Hepatocyte (in vitro differentiated cells): ENCODE measurements at regions not wholly inside any gene's neighbourhood (a gene's known extent, or its start where the extent isn't known, plus 50 kb on each side); places are given as distances from the start of the nearest gene placed in this dataset.

Experiments used
- DNase-seq: peaks from one replicate; pipeline ENCODE4 v3.0.0-alpha.2; 2016; ENCODE audit warnings: low spot score
- H2AFZ ChIP-seq: fragments of 200-600 bp; sonication (generic); 2 replicates; pipeline ENCODE4 v1.6.0; 2016; ENCODE audit warnings: antibody characterized with exemption, mild to moderate bottlenecking
- H3K27ac ChIP-seq: fragments of 200-600 bp; sonication (generic); 2 replicates; pipeline ENCODE4 v1.5.1; 2016; ENCODE audit warnings: mild to moderate bottlenecking
- H3K27me3 ChIP-seq: fragments of 200-600 bp; sonication (generic); 2 replicates; pipeline ENCODE4 v1.6.1; 2016
- H3K36me3 ChIP-seq: fragments of 200-600 bp; sonication (generic); replicated peaks from 2 replicates; pipeline ENCODE4 v1.5.1; 2016; ENCODE audit warnings: low read depth; ENCODE audit not compliant: insufficient read depth
- H3K4me1 ChIP-seq: fragments of 200-600 bp; sonication (generic); 2 replicates; pipeline ENCODE4 v1.5.1; 2016; ENCODE audit warnings: mild to moderate bottlenecking, moderate library complexity; ENCODE audit not compliant: insufficient read depth
- H3K4me2 ChIP-seq: fragments of 200-600 bp; sonication (generic); 2 replicates; pipeline ENCODE4 v1.6.0; 2016
- H3K4me3 ChIP-seq: fragments of 200-600 bp; sonication (generic); 2 replicates; pipeline ENCODE4 v1.5.1; 2016; ENCODE audit warnings: mild to moderate bottlenecking
- H3K79me2 ChIP-seq: fragments of 200-600 bp; sonication (generic); 2 replicates; pipeline ENCODE4 v1.6.0; 2017; ENCODE audit warnings: mild to moderate bottlenecking
- H3K9me2 ChIP-seq: fragments of 200-600 bp; sonication (generic); replicated peaks from 2 replicates; pipeline ENCODE4 v1.6.0; 2017; ENCODE audit warnings: mild to moderate bottlenecking; ENCODE audit not compliant: insufficient read depth
- H3K9me3 ChIP-seq: fragments of 200-600 bp; sonication (generic); 2 replicates; pipeline ENCODE4 v1.5.1; 2016; ENCODE audit warnings: low read depth, mild to moderate bottlenecking
- H4K20me1 ChIP-seq: fragments of 200-600 bp; sonication (generic); 2 replicates; pipeline ENCODE4 v1.6.0; 2016; ENCODE audit warnings: mild to moderate bottlenecking; ENCODE audit not compliant: insufficient read depth, poor library complexity, severe bottlenecking
- EZH2 ChIP-seq: fragments of 200-600 bp; sonication (generic); IDR thresholded peaks from 2 replicates; pipeline ENCODE4 v1.6.1; 2016; ENCODE audit warnings: antibody characterized with exemption, mild to moderate bottlenecking, borderline replicate concordance
- EZH2phosphoT487 ChIP-seq: fragments of 200-600 bp; sonication (generic); IDR thresholded peaks from one replicate; pipeline ENCODE4 v1.6.1; 2018; ENCODE audit warnings: antibody characterized with exemption, mild to moderate bottlenecking, low read depth, moderate library complexity; ENCODE audit not compliant: unreplicated experiment, severe bottlenecking
- WGBS: methylation state at CpG from one replicate; pipeline ENCODE4 v1.1.6; 2016; ENCODE audit warnings: low lambda C conversion rate; ENCODE audit errors: missing lambda C conversion rate; 5-methylcytosine and 5-hydroxymethylcytosine counted together
- TF ChIP-seq, protein P1 (sequence below): fragments of 200-600 bp; sonication (generic); IDR thresholded peaks from 2 replicates; pipeline ENCODE4 v1.5.1; 2016; ENCODE audit warnings: antibody characterized with exemption, mild to moderate bottlenecking; ENCODE audit not compliant: poor library complexity

DNA sequence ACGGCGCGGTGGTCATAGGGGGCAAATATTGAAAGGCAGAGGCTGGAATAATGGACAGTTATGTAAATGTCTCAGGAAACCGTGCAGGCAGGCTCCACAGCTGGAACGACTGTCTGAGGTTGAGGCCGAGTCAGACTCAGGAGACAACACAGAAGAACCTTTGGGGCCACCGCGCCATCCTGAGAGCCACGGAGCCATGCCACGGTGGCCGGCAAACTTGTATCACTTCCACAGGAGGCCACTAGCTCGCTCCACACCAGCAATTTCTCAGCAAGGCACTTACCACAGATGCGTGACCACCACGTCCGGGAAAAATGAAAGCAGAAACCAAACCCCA, 156.7 kb upstream of the SALL3 start:
- Histone ChIP-seq H3K27me3 (peaks cover 11% of the 10 kb centered on the region), H2AFZ (no peak overlapping the region), H3K9me2 (no peaks in the 10 kb centered on the region), H3K27ac (no peak overlapping the region), H3K36me3 (no peaks in the 10 kb centered on the region), H3K4me2 (no peak overlapping the region), H3K4me1 (peaks cover under 1% of the 10 kb centered on the region), H3K9me3 (no peaks in the 10 kb centered on the region), H3K4me3 (no peak overlapping the region), H4K20me1 (no peaks in the 10 kb centered on the region), H3K79me2 (no peaks in the 10 kb centered on the region)
- 77% methylated on average over 15 of the region's 15 CpGs for WGBS
- no peak for DNase-seq
- TF ChIP-seq EZH2 (no peak), EZH2phosphoT487 (no peak)
- TF ChIP-seq, protein P1, sequence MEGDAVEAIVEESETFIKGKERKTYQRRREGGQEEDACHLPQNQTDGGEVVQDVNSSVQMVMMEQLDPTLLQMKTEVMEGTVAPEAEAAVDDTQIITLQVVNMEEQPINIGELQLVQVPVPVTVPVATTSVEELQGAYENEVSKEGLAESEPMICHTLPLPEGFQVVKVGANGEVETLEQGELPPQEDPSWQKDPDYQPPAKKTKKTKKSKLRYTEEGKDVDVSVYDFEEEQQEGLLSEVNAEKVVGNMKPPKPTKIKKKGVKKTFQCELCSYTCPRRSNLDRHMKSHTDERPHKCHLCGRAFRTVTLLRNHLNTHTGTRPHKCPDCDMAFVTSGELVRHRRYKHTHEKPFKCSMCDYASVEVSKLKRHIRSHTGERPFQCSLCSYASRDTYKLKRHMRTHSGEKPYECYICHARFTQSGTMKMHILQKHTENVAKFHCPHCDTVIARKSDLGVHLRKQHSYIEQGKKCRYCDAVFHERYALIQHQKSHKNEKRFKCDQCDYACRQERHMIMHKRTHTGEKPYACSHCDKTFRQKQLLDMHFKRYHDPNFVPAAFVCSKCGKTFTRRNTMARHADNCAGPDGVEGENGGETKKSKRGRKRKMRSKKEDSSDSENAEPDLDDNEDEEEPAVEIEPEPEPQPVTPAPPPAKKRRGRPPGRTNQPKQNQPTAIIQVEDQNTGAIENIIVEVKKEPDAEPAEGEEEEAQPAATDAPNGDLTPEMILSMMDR: no peak

DNA sequence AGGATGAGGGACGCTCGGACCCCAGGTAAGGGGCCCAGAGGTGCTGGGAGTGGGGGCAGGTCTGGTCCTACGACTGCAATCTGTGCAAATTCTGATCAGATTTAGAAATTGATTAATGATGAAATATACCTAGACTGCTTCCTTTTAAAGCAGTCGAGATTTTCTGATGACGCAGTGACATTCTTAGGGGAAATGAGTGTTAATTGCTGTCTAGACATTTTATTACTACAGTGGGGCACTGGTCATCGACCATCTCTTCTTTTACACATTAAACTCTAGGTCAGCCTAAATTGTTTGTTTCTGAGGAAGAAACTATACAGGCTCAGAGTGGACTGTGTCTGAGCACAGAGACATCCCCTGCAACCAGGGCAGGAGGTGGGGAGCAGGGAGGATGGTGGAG, 154.4 kb upstream of the SALL3 start:
- no peak for DNase-seq
- Histone ChIP-seq H3K4me1 (no peaks in the 10 kb centered on the region), H4K20me1 (no peaks in the 10 kb centered on the region), H3K27me3 (peaks cover 11% of the 10 kb centered on the region), H3K9me2 (no peaks in the 10 kb centered on the region), H3K4me2 (peak overlapping the region; percentile 20), H2AFZ (no peak overlapping the region), H3K79me2 (no peaks in the 10 kb centered on the region), H3K36me3 (no peaks in the 10 kb centered on the region), H3K27ac (no peak overlapping the region), H3K9me3 (no peaks in the 10 kb centered on the region), H3K4me3 (no peak overlapping the region)
- 71% methylated on average over 6 of the region's 6 CpGs for WGBS
- TF ChIP-seq EZH2phosphoT487: no peak
- TF ChIP-seq EZH2: no peak
- TF ChIP-seq, protein P1: no peak

DNA sequence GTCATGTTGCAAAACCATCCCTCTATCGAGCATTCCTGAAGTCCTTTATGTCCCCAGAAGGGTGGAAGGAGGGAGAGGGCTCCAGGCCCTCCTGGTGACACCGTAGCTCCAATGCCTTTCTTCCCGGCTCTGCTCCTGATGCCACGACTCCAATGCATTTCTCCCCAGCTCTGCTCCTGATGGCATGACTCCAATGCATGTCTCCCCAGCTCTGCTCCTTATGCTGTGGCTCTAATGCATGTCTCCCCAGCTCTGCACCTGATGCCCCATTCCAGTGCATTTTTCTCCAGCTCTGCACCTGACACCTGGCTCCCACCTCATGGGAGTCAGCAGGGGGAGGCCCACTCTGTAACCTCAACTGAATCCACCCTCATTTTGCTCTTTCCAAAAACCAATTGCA, 153.0 kb upstream of the SALL3 start:
- Histone ChIP-seq H3K79me2 (no peaks in the 10 kb centered on the region), H3K36me3 (no peaks in the 10 kb centered on the region), H3K4me1 (no peaks in the 10 kb centered on the region), H3K9me3 (no peaks in the 10 kb centered on the region), H4K20me1 (no peaks in the 10 kb centered on the region), H3K27ac (no peak overlapping the region), H3K9me2 (no peaks in the 10 kb centered on the region), H3K4me2 (no peak overlapping the region), H3K27me3 (no peaks in the 10 kb centered on the region), H2AFZ (no peak overlapping the region), H3K4me3 (no peak overlapping the region)
- DNase-seq: no peak
- TF ChIP-seq EZH2 (no peak), EZH2phosphoT487 (no peak)
- TF ChIP-seq, protein P1: no peak
- 82% methylated on average over 4 of the region's 4 CpGs for WGBS

DNA sequence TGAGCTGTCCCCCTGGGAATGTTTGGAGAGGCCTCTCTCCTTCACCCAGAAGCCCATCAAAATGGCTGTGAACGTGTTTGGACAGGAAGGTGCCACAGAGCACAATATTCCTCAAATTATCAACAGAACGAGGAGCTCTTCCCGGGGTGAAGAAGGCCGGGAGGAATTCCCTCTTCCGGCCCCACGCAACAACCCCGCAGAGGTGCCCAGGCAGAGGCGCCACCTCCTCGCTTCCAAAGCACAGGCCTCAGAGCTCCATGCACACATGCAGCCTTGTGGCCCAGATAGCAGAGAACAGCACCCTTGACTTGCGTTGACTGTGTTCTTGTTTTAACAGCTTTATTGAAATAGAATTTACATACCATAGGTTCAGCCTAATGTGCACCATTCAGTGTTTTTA, 152.5 kb upstream of the SALL3 start:
- TF ChIP-seq EZH2phosphoT487 (no peak), EZH2 (no peak)
- TF ChIP-seq, protein P1: no peak
- no peak overlapping the region for H3K4me2 ChIP-seq
- H3K79me2 ChIP-seq: no peaks in the 10 kb centered on the region
- H3K4me1 ChIP-seq: no peaks in the 10 kb centered on the region
- 93% methylated on average over 10 of the region's 10 CpGs for WGBS
- no peaks in the 10 kb centered on the region for H3K9me3 ChIP-seq
- H3K27ac ChIP-seq: no peak overlapping the region
- no peak overlapping the region for H3K4me3 ChIP-seq
- H3K36me3 ChIP-seq: no peaks in the 10 kb centered on the region
- H3K9me2 ChIP-seq: no peaks in the 10 kb centered on the region
- DNase-seq: no peak
- H2AFZ ChIP-seq: no peak overlapping the region
- no peaks in the 10 kb centered on the region for H3K27me3 ChIP-seq
- H4K20me1 ChIP-seq: no peaks in the 10 kb centered on the region
